HUES64 (cell line): ENCODE measurements at regions not wholly inside any gene's neighbourhood (a gene's known extent, or its start where the extent isn't known, plus 50 kb on each side); places are given as distances from the start of the nearest gene placed in this dataset.
A peak's percentile ranks its signal among the peaks of the same experiment; 100 is the strongest.

Experiments
- H3K27ac ChIP-seq: 2 replicates; pipeline ENCODE4 v1.7.0; 2013; ENCODE audit warnings: low read depth, low read length, inconsistent platforms
- H3K27me3 ChIP-seq: 2 replicates; pipeline ENCODE4 v1.6.1; 2013; ENCODE audit warnings: mild to moderate bottlenecking, low read length; ENCODE audit not compliant: insufficient read depth
- H3K36me3 ChIP-seq: 2 replicates; pipeline ENCODE4 v1.6.1; 2013; ENCODE audit warnings: mild to moderate bottlenecking, low read length; ENCODE audit not compliant: insufficient read depth
- H3K4me1 ChIP-seq: 2 replicates; pipeline ENCODE4 v1.6.1; 2013; ENCODE audit warnings: mild to moderate bottlenecking, low read length, moderate library complexity; ENCODE audit not compliant: insufficient read depth
- H3K4me3 ChIP-seq: 2 replicates; pipeline ENCODE4 v1.5.1; 2013; ENCODE audit warnings: mild to moderate bottlenecking, low read length, moderate library complexity
- H3K9ac ChIP-seq: 2 replicates; pipeline ENCODE4 v1.6.1; 2013; ENCODE audit warnings: mild to moderate bottlenecking, low read depth, low read length
- H3K9me3 ChIP-seq: 2 replicates; pipeline ENCODE4 v1.6.1; 2013; ENCODE audit warnings: low read depth, low read length; ENCODE audit not compliant: insufficient read depth
- WGBS: fragments of 150-250, 120-280 bp; methylation state at CpG from one replicate; pipeline ENCODE4 v1.1.7; 2013; ENCODE audit warnings: missing lambda C conversion rate; 5-methylcytosine and 5-hydroxymethylcytosine counted together

DNA sequence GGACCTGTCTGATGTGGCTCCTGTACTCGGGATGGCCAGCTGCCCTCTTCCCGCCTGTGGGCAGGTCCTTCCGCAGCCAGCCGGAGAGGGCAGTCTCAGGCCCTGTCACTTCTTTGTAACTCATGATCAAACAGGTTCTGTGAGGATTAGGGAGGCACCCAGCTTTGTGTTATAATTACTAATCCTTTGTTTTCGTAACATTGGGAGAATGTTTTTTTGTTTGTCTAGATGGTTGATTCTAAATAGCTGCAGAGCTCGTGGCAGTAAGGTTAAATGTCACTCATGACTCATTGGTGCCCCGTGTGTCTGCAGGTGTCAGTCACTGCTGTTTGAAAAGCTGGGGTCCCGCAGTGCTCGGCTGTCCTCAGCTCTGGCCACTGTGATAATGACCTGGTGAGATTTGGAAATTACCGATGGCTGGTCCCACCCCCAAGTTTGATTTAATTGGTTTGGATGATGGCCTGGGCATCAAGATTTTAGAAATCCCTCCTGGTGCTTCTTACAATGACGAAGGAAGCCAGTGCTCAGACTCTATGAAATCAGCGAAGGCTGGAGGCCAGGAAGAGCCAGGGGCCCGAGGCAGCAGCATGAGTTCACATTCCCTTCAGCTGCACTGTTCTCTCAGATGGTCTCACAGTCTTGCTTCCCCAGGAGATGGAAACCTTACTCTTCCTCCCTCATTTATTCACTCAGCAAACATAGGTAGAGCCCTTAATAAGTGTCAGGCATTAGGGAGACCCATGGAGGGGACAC is 172.8 kb downstream of the VAPA start:
- peaks cover 21% of the 10 kb centered on the region for H3K9me3 ChIP-seq
- H3K4me1 ChIP-seq, result no peaks in the 10 kb centered on the region; the same call in 1 of the 2 replicates
- no peak overlapping the region for H3K4me3 ChIP-seq
- H3K9ac ChIP-seq, result no peak overlapping the region
- H3K36me3 ChIP-seq, result no peaks in the 10 kb centered on the region
- no peaks in the 10 kb centered on the region for H3K27me3 ChIP-seq
- H3K27ac ChIP-seq, result no peak overlapping the region
- WGBS, result 66% methylated on average over 13 of the region's 13 CpGs

DNA sequence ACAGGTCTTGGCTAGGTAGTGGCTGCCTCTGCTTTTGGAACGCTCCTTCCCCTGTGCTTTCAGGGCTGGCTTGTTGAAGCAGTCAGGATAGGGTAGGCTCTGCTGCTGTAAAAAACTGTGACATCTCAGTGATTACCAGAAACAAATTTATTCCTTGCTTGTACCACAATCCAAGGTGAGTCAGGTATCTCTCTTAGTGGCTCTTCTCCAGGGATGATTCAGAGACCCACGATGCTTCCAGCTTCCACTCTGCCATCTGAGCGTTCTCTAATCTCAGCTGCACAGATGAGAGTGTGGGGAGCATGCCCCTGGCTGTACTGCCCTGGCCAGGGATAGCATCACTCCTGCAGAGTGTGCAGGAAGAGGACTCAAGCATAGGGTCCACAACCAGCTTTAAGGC is 174.9 kb downstream of the VAPA start:
- WGBS, result 92% methylated on average over 3 of the region's 3 CpGs
- Histone ChIP-seq H3K4me3 (no peak overlapping the region), H3K27me3 (no peaks in the 10 kb centered on the region), H3K9ac (no peak overlapping the region), H3K27ac (no peak overlapping the region), H3K36me3 (no peaks in the 10 kb centered on the region), H3K4me1 (peaks cover 4% of the 10 kb centered on the region; the same call in 1 of the 2 replicates), H3K9me3 (peaks cover 6% of the 10 kb centered on the region; the same call in 1 of the 2 replicates)

DNA sequence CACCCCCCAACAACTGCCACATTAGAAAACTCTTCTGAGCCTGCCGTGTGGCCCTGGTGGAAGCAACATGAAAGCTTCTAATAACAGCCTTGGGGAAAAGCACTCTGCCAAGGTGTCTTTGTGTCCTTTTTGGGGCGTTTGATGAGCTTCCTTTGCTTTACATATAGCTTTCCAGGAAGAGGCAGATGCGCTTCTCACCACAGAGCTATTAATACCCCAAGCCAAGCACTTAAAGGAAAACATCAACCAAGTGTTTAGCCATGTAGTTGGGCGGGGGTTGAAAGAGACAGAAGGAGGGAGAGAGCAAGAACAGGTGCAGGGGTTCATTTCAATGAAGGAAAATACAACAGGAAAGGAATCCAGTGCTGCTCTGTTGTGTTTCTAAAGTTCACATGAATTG is 176.1 kb downstream of the VAPA start:
- Histone ChIP-seq H3K36me3 (no peaks in the 10 kb centered on the region), H3K9ac (no peak overlapping the region), H3K27me3 (no peaks in the 10 kb centered on the region), H3K4me3 (no peak overlapping the region), H3K27ac (no peak overlapping the region), H3K9me3 (no peaks in the 10 kb centered on the region), H3K4me1 (peaks cover 4% of the 10 kb centered on the region; the same call in 1 of the 2 replicates)
- 74% methylated on average over 4 of the region's 4 CpGs for WGBS

DNA sequence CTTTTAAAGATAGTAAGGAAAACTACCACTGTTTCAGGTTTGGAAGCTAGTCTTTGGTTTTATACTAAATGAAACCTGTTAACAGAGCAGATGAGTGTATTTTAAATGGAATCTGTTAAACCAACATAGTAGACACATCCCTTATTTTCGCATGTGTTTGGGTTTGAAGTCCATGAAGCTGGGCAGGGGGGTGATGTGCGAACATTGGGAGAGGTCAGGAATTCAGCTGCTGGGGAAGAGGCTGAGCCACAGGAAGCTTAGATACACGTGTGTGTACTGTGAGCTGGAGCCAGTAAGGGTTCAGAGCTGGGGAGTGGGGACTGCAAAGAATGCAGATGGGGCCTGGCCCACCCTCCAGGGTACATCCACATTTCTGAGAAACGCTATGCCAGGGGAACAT is 176.9 kb downstream of the VAPA start:
- H3K27me3 ChIP-seq, result no peaks in the 10 kb centered on the region
- H3K9me3 ChIP-seq, result no peaks in the 10 kb centered on the region
- H3K36me3 ChIP-seq, result no peaks in the 10 kb centered on the region
- 69% methylated on average over 4 of the region's 4 CpGs for WGBS
- peaks cover 4% of the 10 kb centered on the region; the same call in 1 of the 2 replicates for H3K4me1 ChIP-seq
- no peak overlapping the region for H3K27ac ChIP-seq
- no peak overlapping the region for H3K9ac ChIP-seq
- H3K4me3 ChIP-seq, result no peak overlapping the region

DNA sequence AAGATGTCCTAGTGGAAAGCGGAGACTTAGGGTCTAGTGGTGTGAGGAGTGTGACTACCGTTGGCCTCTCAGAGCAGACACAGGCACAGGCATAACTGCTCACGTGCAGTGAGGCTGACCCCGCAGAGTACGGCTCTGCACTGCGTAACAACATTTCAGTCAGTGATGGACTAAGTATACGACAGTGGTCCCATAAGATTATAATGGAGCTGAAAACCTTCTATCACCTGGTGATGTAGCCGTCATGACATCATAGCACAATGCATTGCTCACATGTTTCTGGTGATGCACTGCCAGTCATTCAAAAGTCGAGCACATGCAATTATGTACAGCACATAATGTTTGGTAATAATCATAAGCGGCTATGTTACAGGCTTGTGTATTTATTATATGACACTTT is 179.6 kb downstream of the VAPA start:
- Histone ChIP-seq H3K36me3 (no peaks in the 10 kb centered on the region), H3K27ac (no peak overlapping the region), H3K4me1 (peaks cover 4% of the 10 kb centered on the region; the same call in 1 of the 2 replicates), H3K9me3 (no peaks in the 10 kb centered on the region), H3K27me3 (no peaks in the 10 kb centered on the region), H3K9ac (no peak overlapping the region), H3K4me3 (no peak overlapping the region)
- WGBS, result 95% methylated on average over 9 of the region's 10 CpGs

DNA sequence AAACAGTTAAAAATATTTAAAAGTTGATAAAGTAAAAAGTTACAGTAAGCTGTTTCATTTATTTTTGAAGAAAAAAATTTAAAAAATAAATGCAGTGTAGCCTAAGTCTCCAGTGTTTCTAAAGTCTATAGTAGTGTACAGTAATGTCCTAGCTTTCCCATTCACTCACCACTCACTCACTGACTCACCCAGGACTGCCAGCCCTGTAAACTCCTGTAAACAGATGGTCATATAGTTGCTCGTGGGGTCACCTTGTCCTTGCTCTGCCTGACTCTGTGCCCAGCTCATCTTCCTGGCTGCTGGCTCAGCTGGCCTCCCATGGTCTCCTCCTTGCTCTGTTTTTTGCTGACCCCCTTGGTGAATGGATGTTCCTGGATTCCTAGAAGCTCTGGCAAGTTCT is 180.3 kb downstream of the VAPA start:
- H3K36me3 ChIP-seq, result no peaks in the 10 kb centered on the region
- H3K27me3 ChIP-seq, result no peaks in the 10 kb centered on the region
- no peak overlapping the region for H3K4me3 ChIP-seq
- 89% methylated on average over 1 of the region's 1 CpG for WGBS
- no peak overlapping the region for H3K27ac ChIP-seq
- no peaks in the 10 kb centered on the region for H3K9me3 ChIP-seq
- peaks cover 4% of the 10 kb centered on the region; the same call in 1 of the 2 replicates for H3K4me1 ChIP-seq
- no peak overlapping the region for H3K9ac ChIP-seq

DNA sequence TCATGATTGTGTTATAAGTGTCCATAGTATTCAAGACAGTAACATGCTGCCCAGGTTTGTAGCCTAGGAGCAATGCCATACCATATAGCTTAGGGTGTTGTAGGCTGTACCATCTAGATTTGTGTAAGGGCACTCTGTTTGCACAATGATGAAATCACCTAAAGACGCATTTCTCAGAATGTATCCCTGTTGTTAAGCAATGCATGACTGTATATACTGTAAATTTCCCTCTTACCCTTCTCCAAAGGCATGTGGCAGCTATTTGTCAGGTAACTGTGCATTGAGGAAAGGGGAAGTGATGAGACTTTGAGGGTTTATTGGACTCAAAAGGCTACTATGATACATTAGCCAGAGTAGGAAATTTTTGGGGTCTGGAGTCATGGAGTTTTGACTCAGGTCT is 180.8 kb downstream of the VAPA start:
- Histone ChIP-seq H3K9me3 (no peaks in the 10 kb centered on the region), H3K4me1 (peaks cover 4% of the 10 kb centered on the region; the same call in 1 of the 2 replicates), H3K27ac (no peak overlapping the region), H3K4me3 (no peak overlapping the region), H3K36me3 (no peaks in the 10 kb centered on the region), H3K9ac (no peak overlapping the region), H3K27me3 (no peaks in the 10 kb centered on the region)
- WGBS, result 100% methylated on average over 1 of the region's 1 CpG

DNA sequence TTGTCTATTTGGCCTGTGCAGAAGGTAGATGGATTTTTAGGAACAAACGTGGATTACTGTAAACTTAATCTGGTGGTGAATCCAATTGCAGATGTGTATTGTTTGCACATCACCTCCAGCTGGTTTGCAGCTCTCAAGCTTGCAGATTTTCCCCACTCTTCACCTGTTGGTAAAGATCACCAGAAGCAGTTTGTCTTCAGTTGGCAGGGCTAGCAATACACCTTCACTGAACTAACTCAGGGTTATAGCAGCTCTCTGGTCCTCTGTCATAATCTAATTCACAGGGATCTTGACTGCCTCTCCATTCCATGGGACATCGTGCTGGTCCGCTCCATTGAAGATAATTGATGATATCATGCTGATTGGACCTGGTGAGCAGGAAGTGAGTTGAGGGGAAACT is 181.5 kb downstream of the VAPA start:
- Histone ChIP-seq H3K36me3 (no peaks in the 10 kb centered on the region), H3K4me1 (peaks cover 9% of the 10 kb centered on the region), H3K27ac (no peak overlapping the region), H3K4me3 (no peak overlapping the region), H3K9ac (no peak overlapping the region), H3K9me3 (no peaks in the 10 kb centered on the region), H3K27me3 (no peaks in the 10 kb centered on the region)
- WGBS, result 90% methylated on average over 3 of the region's 3 CpGs

DNA sequence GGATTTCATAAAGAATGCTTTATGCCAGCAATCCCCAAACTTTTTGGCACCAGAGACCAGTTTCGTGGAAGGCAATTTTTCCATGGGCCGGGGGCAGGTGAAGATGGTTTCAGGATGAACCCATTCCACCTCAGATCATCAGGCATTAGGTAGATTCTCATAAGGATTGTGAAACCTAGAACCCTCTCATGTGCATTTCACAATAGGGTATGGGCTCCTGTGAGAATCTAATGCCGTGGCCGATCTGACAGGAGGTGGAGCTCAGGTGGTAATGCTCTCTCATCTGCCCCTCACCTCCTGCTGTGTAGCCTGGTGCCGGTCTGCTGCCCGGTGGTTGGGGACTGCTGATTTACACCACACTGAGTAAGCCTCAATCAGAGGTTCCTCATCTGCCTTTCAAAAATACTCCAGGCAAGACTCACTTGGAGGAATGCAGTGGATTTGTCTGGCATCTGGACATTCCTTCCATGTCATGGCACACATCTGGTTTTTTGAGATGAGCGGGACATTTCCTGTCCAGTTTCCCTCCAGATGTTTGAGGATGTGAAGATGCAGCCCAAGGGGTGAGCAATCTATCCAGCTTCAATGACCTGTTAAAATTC is 185.8 kb downstream of the VAPA start:
- H3K27me3 ChIP-seq, result no peaks in the 10 kb centered on the region
- H3K9me3 ChIP-seq, result no peaks in the 10 kb centered on the region; the same call in 1 of the 2 replicates
- H3K9ac ChIP-seq, result no peak overlapping the region
- H3K27ac ChIP-seq, result no peak overlapping the region
- 78% methylated on average over 7 of the region's 7 CpGs for WGBS
- no peaks in the 10 kb centered on the region for H3K36me3 ChIP-seq
- H3K4me1 ChIP-seq, result peaks cover 24% of the 10 kb centered on the region
- H3K4me3 ChIP-seq, result no peak overlapping the region

DNA sequence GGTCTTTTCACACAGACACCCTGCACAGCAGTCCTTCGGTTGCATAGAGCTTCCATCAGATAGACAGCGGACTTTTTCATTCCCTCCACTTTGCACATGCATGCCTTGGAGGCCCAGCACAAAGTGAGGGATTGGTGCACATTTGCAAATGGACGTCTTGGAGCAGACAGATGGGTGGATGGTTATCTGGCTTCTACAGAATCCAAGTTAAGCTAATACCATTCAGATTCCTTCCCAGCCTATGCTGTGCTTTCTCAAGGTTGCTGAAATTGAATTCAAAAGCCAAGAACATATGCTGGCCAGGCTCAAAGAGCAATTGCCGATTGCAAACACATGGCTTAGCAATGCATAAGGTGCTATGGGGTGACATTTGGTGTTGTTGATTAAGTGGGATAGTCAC is 186.4 kb downstream of the VAPA start:
- Histone ChIP-seq H3K9me3 (peaks cover 3% of the 10 kb centered on the region; the same call in 1 of the 2 replicates), H3K27ac (no peak overlapping the region), H3K4me1 (peaks cover 24% of the 10 kb centered on the region), H3K36me3 (no peaks in the 10 kb centered on the region), H3K27me3 (no peaks in the 10 kb centered on the region), H3K4me3 (no peak overlapping the region), H3K9ac (no peak overlapping the region)
- WGBS, result 84% methylated on average over 4 of the region's 4 CpGs

DNA sequence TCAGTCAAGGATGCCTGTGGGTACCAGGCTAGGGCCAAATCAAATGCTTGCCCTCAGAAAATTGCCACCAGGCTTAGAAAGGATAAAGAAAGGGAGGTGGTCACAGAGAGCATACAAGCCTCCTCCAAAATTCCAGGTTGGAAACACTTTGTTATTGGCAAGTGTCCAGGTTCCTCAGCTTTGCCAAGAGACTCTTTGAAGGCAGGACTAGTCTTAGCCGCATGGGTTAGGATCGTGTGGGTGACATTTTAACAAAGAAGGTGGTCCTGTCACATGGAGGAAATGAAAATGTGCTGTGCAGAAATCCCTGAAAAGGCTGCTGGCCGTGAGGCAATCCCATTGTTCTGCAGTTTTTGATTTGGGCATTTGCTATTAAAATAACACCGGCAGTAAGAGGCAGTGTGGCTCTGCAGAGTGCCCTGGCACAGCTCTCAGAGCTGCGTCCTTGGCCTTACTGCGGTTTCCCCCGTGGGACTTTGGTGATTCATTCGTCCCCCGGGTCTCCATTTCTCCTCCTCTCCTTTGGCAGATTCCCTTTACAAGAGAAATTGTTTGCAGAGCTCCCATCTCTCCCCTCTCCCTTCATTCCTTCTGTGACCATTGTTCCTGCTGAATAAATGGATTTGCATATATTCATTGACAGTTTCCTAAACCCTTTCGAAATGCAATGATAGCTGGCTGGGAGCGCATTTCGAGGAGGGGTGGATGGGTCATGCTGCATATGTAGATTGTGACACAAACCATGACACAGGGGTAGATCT is 187.3 kb downstream of the VAPA start:
- peak overlapping the region; percentile 5; the same call in 1 of the 2 replicates for H3K4me3 ChIP-seq
- H3K36me3 ChIP-seq, result no peaks in the 10 kb centered on the region
- no peaks in the 10 kb centered on the region for H3K27me3 ChIP-seq
- 19% methylated on average over 12 of the region's 12 CpGs for WGBS
- peak overlapping the region; percentile 77; the same call in 1 of the 2 replicates for H3K27ac ChIP-seq
- H3K4me1 ChIP-seq, result peaks cover 24% of the 10 kb centered on the region
- no peak overlapping the region for H3K9ac ChIP-seq
- H3K9me3 ChIP-seq, result peaks cover 11% of the 10 kb centered on the region
